ENCODE measurements at regions not wholly inside any gene's neighbourhood (a gene's known extent, or its start where the extent isn't known, plus 50 kb on each side); places are given as distances from the start of the nearest gene placed in this dataset.
A peak's percentile ranks its signal among the peaks of the same experiment; 100 is the strongest.

DNA sequence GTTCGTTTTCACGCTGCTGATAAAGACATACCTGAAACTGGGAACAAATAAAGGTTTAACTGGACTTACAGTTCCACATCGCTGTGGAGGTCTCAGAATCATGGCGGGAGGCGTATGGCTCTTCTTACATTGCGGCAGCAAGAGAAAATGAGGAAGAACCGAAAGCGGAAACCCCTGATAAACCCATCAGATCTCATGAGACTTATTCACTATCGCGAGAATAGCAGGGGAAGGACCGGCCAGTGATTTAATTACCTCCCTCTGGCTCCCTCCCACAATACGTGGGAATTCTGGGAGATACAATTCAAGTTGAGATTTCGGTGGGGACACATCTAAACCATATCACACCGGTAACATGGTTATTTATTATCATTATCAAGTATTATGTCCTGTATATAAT is 2204.5 kb downstream of the ARAP2 start:
- no peak for DNase-seq (ENCODE audit: low read depth)
- TF ChIP-seq, protein P1, sequence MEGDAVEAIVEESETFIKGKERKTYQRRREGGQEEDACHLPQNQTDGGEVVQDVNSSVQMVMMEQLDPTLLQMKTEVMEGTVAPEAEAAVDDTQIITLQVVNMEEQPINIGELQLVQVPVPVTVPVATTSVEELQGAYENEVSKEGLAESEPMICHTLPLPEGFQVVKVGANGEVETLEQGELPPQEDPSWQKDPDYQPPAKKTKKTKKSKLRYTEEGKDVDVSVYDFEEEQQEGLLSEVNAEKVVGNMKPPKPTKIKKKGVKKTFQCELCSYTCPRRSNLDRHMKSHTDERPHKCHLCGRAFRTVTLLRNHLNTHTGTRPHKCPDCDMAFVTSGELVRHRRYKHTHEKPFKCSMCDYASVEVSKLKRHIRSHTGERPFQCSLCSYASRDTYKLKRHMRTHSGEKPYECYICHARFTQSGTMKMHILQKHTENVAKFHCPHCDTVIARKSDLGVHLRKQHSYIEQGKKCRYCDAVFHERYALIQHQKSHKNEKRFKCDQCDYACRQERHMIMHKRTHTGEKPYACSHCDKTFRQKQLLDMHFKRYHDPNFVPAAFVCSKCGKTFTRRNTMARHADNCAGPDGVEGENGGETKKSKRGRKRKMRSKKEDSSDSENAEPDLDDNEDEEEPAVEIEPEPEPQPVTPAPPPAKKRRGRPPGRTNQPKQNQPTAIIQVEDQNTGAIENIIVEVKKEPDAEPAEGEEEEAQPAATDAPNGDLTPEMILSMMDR (conservative IDR thresholded peaks at IDR 0.05; ENCODE audit: low read length): no peak
- H3K4me3 ChIP-seq (ENCODE audit: low read length): no peak overlapping the region

GRCh38 chr4:34043131-34043530 is 2201.2 kb downstream of the ARAP2 start:
- TF ChIP-seq, protein P1 (conservative IDR thresholded peaks at IDR 0.05; ENCODE audit: low read length): no peak
- DNase-seq (ENCODE audit: low read depth): no peak

GRCh38 chr4:34046580-34046979 is 2197.7 kb downstream of the ARAP2 start:
- TF ChIP-seq, protein P1 (conservative IDR thresholded peaks at IDR 0.05; ENCODE audit: low read length): no peak
- H3K4me3 ChIP-seq (ENCODE audit: low read length): no peak overlapping the region
- DNase-seq (ENCODE audit: low read depth): peak; percentile 47

More at GRCh38 chr4:34043131-34043530, 2201.2 kb downstream of the ARAP2 start:
- H3K4me3 ChIP-seq (ENCODE audit: low read length): no peak overlapping the region

GRCh38 chr4:34047363-34047762 is 2197.0 kb downstream of the ARAP2 start:
- DNase-seq (ENCODE audit: low read depth): no peak
- H3K4me3 ChIP-seq (ENCODE audit: low read length): no peak overlapping the region
- TF ChIP-seq, protein P1 (conservative IDR thresholded peaks at IDR 0.05; ENCODE audit: low read length): no peak

DNA sequence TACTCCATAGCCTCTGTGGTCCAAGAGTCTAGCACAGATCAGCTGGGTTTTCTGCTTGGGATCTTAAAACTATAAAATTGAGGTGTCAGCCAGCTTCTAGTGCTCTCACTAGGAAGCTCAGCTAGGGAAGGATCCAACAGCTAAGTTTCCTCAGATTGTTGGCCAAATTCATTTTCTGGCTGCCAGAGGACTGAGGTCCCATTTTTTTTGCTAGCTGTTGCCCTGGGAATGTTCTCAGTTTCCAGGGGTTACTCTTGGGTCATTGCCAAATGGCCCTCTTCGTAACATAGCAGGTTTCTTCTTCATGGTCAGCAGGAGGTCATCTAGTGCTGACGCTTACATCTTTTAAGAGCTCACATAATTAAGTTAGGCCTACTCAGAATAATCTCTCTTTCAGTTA is 2178.2 kb downstream of the ARAP2 start:
- H3K4me3 ChIP-seq (ENCODE audit: low read length): no peak overlapping the region
- DNase-seq (ENCODE audit: low read depth): no peak
- TF ChIP-seq, protein P1 (conservative IDR thresholded peaks at IDR 0.05; ENCODE audit: low read length): no peak

DNA sequence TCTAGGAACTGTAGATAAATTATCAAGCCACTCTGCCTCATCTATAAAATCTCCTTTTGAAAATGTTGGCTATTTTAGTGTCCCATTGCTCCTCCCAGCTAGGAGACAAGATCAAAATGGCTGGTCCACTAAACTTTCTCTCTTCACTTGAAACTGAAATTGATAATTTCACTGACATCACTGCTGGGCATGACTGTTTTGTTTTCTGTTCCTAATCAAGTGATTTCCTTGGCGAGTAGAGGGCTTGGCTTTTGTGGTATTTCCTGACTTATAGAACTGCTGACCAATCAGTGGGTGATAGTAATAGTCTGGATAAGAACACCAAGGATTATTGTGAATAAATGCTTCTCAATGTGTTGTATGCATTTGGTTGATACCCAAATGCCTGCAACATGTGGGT is 2152.9 kb downstream of the ARAP2 start:
- DNase-seq (ENCODE audit: low read depth): no peak
- H3K4me3 ChIP-seq (ENCODE audit: low read length): no peak overlapping the region
- TF ChIP-seq, protein P1 (conservative IDR thresholded peaks at IDR 0.05; ENCODE audit: low read length): no peak

DNA sequence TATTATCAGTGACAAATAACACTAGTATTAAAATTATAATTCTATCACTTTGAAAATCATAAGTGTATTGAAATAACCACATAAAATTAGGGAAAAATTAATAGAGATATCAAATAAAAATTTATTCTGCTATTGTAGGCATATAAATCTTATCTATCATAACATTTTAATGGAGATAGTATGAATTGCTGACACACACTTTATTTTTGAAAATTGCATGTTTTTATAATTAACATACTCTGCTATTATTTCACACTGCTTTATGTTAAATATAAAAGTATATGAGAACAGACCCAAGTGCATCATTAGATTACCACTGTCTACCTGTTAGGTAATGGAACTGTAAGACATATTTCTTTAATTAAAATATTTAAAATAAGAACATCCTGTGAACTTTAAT is 2150.2 kb downstream of the ARAP2 start:
- no peak for DNase-seq (ENCODE audit: low read depth)
- TF ChIP-seq, protein P1 (conservative IDR thresholded peaks at IDR 0.05; ENCODE audit: low read length): no peak
- no peak overlapping the region for H3K4me3 ChIP-seq (ENCODE audit: low read length)
